AG04449 (cell line): ENCODE measurements at regions not wholly inside any gene's neighbourhood (a gene's known extent, or its start where the extent isn't known, plus 50 kb on each side); places are given as distances from the start of the nearest gene placed in this dataset.

ENCODE experiments used
- CTCF ChIA-PET: fragments of 350-600 bp; formaldehyde crosslinking; extraction: SDS; loops from one replicate; lab custom pipeline; 2021; ENCODE audit warnings: antibody characterized with exemption; lab: Yijun Ruan, JAX
- POLR2A ChIA-PET: fragments of 400-600, 350-600 bp; formaldehyde crosslinking; extraction: SDS; loops from one replicate; lab custom pipeline; 2020; ENCODE audit warnings: antibody characterized with exemption, inconsistent platforms; lab: Yijun Ruan, JAX
- DNase-seq: peaks from one replicate; pipeline ENCODE4 v3.0.0-alpha.2; 2010; ENCODE audit warnings: low read depth, low spot score
- H3K4me3 ChIP-seq: 2 replicates; pipeline ENCODE4 v1.5.1; 2011; ENCODE audit warnings: low read depth, mild to moderate bottlenecking, control low read depth, low read length
- TF ChIP-seq, protein P1 (sequence below): IDR thresholded peaks from one replicate; pipeline ENCODE4 v1.5.1; 2011; ENCODE audit warnings: mild to moderate bottlenecking, moderate library complexity, low read length, control low read depth, inconsistent platforms; ENCODE audit not compliant: insufficient read depth; ENCODE audit errors: missing control alignments

DNA sequence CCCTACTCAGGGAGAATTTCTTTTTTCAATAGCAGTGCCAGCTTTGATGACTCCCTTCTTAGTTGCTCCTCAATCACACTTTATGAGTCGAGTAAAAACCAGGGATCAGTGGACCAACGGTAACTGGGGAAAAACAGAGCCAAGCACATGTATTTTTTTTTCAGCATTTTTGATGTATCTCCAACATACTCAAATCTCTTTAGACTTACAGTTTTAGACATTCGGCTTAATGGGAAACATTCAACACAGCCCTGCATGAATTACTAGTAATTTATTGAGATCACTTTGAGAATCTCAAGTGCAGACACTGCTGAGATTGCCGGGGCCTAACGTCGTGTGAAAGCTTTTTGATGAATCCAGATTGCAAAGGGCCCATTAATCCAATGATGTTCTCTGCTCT is 306.7 kb downstream of the NUAK1 start:
- ChIA-PET CTCF (interaction anchor here (0.7 to 1.3 kb wide), 2 partner anchors 126 to 316 kb away, joined by 3 read pairs; no protein-coding TSS in a partner anchor), POLR2A (no interaction called here)
- H3K4me3 ChIP-seq = no peak overlapping the region
- TF ChIP-seq, protein P1, sequence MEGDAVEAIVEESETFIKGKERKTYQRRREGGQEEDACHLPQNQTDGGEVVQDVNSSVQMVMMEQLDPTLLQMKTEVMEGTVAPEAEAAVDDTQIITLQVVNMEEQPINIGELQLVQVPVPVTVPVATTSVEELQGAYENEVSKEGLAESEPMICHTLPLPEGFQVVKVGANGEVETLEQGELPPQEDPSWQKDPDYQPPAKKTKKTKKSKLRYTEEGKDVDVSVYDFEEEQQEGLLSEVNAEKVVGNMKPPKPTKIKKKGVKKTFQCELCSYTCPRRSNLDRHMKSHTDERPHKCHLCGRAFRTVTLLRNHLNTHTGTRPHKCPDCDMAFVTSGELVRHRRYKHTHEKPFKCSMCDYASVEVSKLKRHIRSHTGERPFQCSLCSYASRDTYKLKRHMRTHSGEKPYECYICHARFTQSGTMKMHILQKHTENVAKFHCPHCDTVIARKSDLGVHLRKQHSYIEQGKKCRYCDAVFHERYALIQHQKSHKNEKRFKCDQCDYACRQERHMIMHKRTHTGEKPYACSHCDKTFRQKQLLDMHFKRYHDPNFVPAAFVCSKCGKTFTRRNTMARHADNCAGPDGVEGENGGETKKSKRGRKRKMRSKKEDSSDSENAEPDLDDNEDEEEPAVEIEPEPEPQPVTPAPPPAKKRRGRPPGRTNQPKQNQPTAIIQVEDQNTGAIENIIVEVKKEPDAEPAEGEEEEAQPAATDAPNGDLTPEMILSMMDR = no peak
- DNase-seq = no peak

DNA sequence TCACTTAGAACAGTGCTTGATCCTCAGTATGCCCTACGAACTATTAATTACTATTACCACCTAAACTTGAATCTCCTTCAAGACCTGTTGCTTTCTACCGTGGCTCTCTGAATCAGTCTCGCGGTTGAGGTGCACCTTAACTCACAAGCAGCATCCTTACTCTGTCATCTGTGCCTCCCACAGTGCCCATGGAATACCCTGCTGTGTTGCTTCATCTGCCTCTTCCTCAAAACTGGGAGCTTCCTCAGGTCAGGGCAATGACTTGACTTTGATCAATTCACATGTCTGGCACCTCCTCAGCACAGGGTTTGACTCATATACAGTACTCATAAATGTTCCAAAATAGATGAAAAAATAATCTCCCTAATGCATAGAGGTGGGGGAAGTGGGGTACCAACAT is 305.9 kb downstream of the NUAK1 start:
- ChIA-PET POLR2A (no interaction called here), CTCF (interaction anchor here (1.3 kb wide), 1 partner anchor 316 kb away, joined by 3 read pairs; no protein-coding TSS in a partner anchor)
- TF ChIP-seq, protein P1 = no peak
- H3K4me3 ChIP-seq = no peak overlapping the region
- DNase-seq = no peak

DNA sequence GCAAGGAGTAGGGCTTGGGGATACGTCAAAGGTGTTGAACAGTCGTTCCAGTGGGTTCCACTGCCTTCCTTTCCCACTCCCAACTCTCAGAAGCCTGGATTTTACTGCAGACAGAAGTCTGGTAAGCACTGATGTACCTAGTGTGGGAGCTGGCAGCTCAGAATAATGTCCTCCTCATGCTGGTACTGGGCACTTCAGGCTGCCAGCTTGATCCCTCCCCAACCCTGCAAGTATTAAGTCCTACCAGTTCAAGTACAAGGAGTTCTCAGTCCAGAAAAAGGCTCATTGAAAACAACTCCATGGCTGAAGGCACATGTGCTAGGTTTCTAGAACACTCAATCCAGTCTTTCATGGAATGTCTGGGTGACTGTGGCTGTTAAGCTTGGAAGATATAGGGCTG is 304.3 kb downstream of the NUAK1 start:
- CTCF ChIA-PET = interaction anchor here (0.5 to 0.9 kb wide), 2 partner anchors 11 to 58 kb away, joined by 3 to 5 read pairs; no protein-coding TSS in a partner anchor
- DNase-seq = no peak
- POLR2A ChIA-PET = no interaction called here
- TF ChIP-seq, protein P1 = no peak
- no peak overlapping the region for H3K4me3 ChIP-seq

DNA sequence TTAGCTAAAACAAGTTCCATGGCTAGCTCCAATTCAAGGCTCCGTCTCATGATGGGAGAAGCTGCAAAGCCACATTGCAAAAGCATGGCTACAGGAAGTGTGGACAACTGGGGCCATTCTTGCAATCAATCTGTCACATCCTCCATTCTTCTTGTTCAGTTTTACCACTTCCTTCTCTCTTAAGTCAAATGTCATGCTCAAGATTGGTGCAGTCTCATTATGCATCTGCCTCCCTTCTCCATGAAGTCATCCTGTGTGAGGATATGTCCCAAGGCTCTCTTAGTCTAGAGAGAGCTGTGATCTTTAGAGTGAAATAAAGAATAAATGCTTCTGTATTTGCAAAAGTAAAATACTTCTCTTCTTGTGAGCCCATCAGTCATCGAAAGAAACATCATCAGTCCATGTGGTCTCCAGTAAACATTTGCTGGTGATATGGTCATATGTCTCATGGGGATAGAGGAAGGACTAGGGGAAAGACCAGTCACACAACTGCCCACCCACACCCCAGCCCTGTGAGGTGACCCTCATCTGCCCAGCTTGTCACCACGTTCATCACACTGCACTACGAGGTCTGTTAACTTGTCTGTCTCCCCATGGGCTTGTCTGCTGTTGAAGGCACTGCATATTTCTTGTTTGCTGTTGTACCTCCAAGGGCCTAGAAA is 303.0 kb downstream of the NUAK1 start:
- ChIA-PET POLR2A (no interaction called here), CTCF (no interaction called here)
- no peak for DNase-seq
- no peak overlapping the region for H3K4me3 ChIP-seq
- TF ChIP-seq, protein P1 = no peak

DNA sequence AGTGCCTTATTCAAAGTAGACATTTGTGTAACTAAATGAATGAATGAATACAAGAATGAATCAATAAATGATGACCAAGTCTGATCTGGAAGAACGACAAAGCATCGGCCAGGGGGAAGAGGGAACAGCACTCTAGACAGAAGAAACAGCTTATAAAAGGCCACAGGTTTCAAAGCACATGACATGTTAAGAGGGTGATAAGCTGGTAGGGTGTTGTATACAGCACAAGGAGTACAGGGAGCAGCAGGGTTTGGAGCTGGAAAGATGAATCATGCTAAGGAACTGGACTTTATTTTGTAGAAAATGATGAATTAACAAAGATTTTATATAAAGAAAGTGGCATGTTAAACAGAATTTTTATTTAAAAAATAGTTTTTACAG is 302.5 kb downstream of the NUAK1 start:
- ChIA-PET CTCF (no interaction called here), POLR2A (no interaction called here)
- no peak for DNase-seq
- no peak overlapping the region for H3K4me3 ChIP-seq
- TF ChIP-seq, protein P1 = no peak

DNA sequence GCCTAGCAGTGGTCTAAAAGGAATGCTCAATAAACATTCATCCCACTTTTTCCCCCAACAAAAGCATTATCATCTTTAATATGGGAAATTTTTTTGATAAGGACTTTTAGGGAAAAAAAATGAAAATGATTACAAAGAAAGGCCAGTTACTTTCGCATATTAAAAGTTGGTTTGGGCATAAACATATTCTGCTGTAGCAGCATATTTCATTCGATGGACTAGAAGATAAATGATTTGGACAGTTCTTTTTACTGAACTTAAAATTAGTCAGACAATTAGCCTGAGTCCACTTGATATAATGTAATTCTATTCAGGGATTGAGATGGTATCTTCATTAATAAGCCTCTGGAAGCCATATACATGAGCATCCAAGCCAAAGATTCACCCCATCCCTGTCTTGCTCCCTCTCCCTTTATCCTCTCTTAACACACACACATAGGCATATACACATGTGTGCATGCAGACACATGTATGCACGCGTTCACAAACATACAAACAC is 299.1 kb downstream of the NUAK1 start:
- H3K4me3 ChIP-seq = no peak overlapping the region
- CTCF ChIA-PET = interaction anchor here (1.3 kb wide), 1 partner anchor 12 kb away, joined by 4 read pairs; no protein-coding TSS in a partner anchor
- TF ChIP-seq, protein P1 = no peak
- POLR2A ChIA-PET = no interaction called here
- no peak for DNase-seq
